COR-L47 (cell line): ENCODE measurements at regions not wholly inside any gene's neighbourhood (a gene's known extent, or its start where the extent isn't known, plus 50 kb on each side); places are given as distances from the start of the nearest gene placed in this dataset.

Source experiments
- DNase-seq: peaks from one replicate; lab custom pipeline; 2025; lab: John Stamatoyannopoulos, UW

- DNase-seq, result no peak
Observed at GRCh38 chr14:38150075-38150474, 57.6 kb upstream of the SSTR1 start.
